ENCODE measurements at regions not wholly inside any gene's neighbourhood (a gene's known extent, or its start where the extent isn't known, plus 50 kb on each side); places are given as distances from the start of the nearest gene placed in this dataset.
A peak's percentile ranks its signal among the peaks of the same experiment; 100 is the strongest.

GRCh38 chr22:27431896-27432295 is 369.7 kb downstream of the MN1 start:
- DNase-seq = no peak

DNA sequence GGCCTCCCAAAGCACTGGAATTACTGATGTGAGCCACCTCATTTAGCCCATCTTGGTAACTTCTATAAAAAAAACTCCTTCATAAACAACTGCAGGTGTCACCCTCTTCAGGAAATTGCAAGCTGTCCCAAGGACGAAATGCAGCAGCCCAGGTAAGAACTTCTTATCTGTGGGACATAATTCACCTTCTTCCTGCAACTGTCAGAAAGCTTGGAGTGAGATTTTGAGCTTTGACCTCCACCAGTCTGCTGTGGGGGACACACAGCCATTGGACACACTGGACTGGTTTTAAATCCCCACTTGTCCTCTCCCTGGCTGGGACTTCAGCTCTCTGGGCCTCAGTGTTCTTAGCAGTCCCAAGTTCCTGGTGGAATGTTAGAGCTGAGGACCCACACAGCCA is 368.5 kb downstream of the MN1 start:
- DNase-seq = no peak

DNA sequence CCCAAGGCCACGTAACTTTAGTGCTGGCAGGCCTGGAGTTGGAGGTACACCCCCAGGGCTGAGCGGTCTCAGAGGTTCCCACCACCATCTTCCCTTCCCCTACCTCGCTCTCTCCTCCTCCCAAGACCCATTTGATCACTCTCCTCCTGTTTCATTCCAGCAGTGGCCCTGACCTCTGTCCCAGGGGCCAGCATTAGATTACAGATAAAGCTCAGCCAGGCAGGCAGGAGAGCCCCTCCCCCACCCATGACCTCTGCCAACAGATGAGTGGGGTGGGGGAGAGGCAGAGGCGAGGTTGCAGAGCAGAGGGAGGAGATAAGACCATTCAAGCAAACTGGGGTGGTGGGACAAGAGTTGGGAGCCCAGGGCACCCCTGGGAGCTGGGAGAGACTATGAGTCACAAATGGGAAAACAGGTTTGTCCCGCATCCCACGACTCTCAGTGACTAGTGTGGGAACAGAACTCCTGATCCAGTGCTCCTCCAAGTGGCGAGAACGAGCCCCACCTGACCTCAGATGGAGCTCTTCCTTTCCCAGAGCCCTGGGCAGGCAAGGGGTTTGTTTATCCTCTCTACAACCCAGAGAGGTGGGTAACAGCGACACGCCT is 367.9 kb downstream of the MN1 start:
- DNase-seq = no peak

- DNase-seq = no peak
Measured at GRCh38 chr22:27434898-27435297, 366.7 kb downstream of the MN1 start.

GRCh38 chr22:27435844-27436576 is 365.5 kb downstream of the MN1 start:
- peak in 1 of 58 donors; percentile 6 for DNase-seq

DNA sequence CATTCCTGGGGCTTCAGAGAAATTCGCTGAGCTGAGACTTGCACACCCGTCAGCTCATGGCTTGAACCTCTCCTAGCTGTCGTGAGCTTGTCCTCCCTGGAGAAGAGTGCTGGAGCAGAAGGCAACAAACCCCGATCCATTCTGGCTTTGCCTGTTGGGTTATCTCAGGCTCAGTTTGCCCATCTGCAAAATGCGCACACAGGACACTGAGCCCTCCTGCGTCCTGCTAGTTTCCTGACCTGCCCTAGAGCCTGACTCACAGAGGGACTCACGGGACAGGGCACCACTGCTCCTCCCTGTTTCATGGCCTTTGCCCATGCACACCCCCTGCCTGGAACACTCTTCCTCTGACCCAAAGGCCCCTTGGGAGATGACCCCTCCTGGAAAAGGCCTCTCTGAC is 365.0 kb downstream of the MN1 start:
- no peak for DNase-seq

DNA sequence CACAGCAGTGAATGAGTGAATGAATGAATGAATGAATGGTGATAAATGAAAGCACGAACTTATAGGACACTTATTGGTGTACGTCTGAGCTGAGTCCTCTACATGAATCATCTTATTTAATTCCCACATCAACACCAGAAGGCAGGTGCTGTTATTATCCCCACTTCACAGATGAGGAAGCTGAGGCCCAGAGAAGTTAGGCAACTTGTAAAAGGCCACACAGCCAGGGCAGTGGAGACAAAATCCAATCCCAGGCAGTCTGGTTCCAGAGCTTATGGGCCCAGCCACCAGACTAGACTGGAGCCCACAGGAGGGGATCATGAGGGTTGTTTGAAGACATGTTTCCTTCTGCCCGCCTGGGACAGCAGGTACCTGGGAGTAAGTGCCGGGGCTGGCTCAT is 364.0 kb downstream of the MN1 start:
- no peak for DNase-seq

DNA sequence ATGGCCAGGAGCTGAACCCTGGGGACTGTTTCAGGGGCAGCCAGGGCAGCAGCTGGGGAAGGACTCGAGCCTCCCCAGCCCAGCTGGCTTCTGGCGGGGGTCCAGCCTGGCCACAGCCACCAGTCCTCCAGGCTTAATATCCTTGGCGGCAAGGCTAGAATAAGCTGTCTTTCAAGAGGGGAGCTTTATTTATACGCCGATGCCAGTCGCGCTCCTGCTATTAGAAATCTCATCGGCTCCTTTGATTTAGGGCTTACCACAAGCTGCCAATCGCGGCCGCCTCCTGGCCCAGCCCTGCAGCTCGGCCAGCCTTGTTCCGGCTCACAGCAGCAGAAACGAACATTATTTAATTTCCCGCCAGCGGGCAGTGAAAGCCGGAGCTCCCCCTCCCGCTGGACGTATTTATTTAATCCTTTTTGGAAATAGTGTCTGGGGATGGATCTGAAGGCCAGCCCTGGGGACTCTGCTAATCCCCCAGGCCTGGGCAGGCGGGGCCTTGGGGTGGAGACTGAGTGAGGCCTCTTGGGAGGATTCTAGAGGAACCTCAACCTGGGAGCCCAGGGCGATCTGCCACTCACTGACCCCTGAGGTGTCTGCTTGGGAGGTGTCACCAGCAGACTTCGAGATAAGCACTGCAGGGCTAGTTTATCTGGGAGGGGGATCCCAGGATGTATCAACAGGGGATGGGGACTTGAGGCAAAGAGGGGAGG is 363.1 kb downstream of the MN1 start:
- DNase-seq = peak in 38 of 58 donors; percentile 4 to 71 (median 31)

DNA sequence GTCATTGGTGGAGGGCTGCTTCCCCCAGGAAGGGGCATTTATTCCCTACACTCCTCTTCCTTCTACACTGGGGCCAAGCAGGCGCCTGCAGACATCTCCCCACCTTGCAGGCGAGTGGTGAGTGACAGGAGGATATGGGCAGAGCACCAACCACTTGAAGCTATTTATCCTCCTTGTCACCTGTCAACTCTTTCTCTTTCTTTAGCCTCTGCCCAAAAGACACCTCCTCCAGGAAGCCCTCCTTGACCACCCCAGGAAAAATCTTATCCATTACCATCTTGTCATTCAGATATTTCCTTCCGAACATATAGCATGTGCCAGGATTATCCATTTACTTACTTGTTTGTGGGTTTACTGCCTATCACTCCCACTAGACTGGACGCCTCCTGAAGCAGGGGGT is 362.4 kb downstream of the MN1 start:
- no peak for DNase-seq

DNA sequence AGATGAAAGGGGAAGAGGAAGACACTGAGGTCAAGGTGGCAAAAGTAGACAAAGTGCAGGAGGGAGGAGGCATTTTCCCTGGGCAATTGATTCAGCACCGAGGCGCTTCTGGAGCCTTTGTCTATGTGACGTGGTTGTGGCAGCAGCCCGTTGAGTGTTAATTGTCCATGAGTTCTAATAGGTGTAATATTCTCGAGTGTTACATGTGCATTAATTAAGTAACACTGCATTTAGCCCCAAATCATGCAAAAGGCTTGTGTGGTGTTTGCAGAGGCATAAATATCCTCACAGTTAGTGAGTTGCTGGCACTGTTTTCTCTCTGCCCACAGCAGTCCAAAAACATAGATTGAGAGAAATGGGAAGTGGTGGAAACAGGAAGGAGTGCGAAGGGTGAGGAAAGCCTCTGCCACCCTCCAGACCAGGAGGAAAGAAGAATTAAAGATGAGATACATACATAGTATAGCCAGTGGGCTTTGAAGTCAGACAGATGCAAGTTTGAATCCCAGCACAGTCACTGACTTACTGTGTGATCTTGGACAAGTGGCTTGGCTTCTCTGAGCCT is 361.2 kb downstream of the MN1 start:
- DNase-seq = no peak

GRCh38 chr22:27441706-27442475 is 359.7 kb downstream of the MN1 start:
- DNase-seq = no peak

- no peak for DNase-seq
Measured at GRCh38 chr22:27443306-27443705, 358.2 kb downstream of the MN1 start.

GRCh38 chr22:27445881-27446280 is 355.7 kb downstream of the MN1 start:
- DNase-seq = no peak

DNA sequence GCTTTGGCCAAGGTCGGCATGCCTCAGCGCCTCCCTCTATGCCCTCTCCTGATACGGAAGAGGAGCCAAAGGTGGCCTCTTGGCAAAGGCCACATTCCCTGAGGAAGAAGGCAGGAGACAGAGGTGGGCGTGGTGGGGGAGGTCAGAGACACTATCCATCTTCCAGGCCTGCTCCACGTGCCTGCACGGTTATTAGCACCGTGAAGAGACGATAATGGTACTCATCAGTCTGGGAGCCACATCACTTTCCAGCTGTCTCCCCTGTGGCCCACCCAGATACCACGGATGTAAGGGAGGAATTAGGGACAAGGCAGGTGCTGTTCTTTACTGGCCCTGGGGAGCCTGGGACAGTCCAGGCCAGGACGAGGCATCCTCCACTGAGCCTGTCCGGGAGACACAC is 354.3 kb downstream of the MN1 start:
- no peak for DNase-seq

DNA sequence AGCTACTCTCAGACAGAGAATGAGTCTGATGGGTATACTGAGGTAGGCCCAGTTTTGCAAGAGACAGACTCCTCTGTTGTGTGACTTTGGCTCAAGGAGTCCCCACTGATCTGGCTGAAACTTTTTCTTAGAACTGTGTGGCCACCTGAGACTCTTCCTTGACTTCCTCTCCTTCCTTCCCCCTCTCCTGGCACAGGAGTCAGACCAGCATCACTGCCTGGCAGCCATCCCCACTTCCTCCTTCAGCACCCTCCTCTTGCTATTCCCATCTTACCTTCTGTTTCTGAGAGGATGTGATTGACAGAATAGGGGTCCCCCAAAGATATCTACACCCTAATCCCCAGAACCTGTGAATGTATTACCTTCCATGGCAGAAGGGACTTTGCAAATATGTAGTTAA is 351.1 kb downstream of the MN1 start:
- no peak for DNase-seq

GRCh38 chr22:27452245-27452644 is 349.3 kb downstream of the MN1 start:
- no peak for DNase-seq

DNA sequence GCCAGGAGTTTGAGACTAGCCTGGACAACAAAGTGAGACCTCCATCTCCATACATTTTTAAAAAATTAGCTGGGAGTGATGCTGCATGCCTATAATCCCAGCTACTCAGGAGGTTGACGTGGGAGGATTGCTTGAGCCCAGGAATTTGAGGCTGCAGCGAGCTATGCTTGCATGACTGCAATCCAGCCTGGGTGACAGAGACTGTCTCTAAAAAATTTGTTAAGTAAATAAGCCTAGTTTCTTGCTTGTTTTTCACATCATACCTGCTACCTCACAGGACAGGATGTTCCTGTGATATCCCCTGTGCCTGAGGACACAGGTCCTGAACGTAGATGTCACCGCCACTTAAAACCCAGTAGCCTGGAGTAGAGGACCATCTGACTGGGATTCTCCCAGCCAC is 348.6 kb downstream of the MN1 start:
- DNase-seq = no peak

DNA sequence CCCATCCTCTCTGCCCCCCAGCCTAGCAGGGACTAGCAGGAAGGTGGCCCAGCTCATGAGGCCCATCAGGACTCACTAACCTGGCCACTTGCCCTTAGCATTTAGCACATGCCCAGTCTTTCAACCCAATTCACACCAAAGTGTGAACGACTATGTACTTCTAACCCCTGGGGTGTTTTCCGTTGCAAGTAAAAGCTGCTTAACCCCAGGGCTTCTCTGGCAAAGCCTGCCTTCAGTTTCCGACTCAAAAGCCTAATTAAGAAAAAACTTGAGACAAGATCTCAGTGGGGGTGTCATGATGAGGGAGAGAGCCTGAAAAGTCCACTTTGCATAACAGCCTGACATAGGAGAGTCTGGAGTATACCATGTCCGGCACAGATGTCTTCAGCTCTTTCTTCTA is 347.8 kb downstream of the MN1 start:
- no peak for DNase-seq

DNA sequence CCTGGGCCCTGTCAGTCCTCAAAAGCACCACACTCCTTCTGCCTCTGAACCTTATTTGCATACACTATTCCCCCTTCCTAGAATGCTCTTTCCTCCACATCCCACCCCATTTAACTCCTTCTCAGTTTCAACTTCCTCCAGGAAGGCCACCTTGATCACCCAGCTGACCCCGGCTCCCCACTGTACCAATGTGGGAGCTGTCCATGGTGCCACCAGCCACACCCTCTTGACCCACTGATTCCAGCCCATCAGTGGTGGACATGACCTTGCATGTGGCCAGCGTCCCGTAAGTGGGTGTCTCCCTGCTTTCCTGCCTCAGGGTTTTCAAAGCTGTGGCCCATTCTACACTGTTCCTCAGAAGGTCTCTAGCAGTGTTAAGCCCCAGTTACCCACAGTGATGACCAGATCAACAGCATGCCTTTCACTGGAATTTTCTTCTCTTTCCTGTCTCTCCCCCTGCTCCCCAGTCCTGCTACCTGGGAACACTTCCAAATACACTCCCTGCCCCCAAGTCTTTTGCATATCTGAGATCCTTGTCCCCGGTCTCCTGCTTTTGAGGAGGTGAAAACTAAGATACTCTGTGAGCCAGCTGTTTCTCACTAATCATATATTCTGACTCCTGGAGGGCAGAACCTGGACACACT is 346.6 kb downstream of the MN1 start:
- no peak for DNase-seq

- DNase-seq = no peak
Measured at GRCh38 chr22:27455526-27455925, 346.0 kb downstream of the MN1 start.
